ENCODE measurements at regions not wholly inside any gene's neighbourhood (a gene's known extent, or its start where the extent isn't known, plus 50 kb on each side); places are given as distances from the start of the nearest gene placed in this dataset.

- no peaks in the 10 kb centered on the region for H4K20me1 ChIP-seq (ENCODE audit: insufficient read depth)
- H3K27ac ChIP-seq (ENCODE audit: low read length): no peak overlapping the region
- no peaks in the 10 kb centered on the region for H3K79me2 ChIP-seq (replicated peaks; ENCODE audit: insufficient read depth, low read length)
- no peak overlapping the region for H3K9ac ChIP-seq (ENCODE audit: low read length)
- no peak overlapping the region for H3K4me3 ChIP-seq (ENCODE audit: low read length)
- H3K9me2 ChIP-seq (ENCODE audit: insufficient read depth, low read length): no peaks in the 10 kb centered on the region
- TF ChIP-seq CTCF (IDR thresholded peaks at IDR 0.05; ENCODE audit: poor library complexity, severe bottlenecking) (no peak), RAD21 (conservative IDR thresholded peaks at IDR 0.05) (no peak), EZH2 (IDR thresholded peaks at IDR 0.05; ENCODE audit: borderline replicate concordance, insufficient read depth, low read length, poor library complexity, severe bottlenecking) (no peak), EP300 (conservative IDR thresholded peaks at IDR 0.05; ENCODE audit: poor library complexity, severe bottlenecking) (no peak), SMC3 (conservative IDR thresholded peaks at IDR 0.05; ENCODE audit: poor library complexity) (no peak), MXI1 (conservative IDR thresholded peaks at IDR 0.05; ENCODE audit: poor library complexity, severe bottlenecking) (no peak)
- TF ChIP-seq, protein P1, sequence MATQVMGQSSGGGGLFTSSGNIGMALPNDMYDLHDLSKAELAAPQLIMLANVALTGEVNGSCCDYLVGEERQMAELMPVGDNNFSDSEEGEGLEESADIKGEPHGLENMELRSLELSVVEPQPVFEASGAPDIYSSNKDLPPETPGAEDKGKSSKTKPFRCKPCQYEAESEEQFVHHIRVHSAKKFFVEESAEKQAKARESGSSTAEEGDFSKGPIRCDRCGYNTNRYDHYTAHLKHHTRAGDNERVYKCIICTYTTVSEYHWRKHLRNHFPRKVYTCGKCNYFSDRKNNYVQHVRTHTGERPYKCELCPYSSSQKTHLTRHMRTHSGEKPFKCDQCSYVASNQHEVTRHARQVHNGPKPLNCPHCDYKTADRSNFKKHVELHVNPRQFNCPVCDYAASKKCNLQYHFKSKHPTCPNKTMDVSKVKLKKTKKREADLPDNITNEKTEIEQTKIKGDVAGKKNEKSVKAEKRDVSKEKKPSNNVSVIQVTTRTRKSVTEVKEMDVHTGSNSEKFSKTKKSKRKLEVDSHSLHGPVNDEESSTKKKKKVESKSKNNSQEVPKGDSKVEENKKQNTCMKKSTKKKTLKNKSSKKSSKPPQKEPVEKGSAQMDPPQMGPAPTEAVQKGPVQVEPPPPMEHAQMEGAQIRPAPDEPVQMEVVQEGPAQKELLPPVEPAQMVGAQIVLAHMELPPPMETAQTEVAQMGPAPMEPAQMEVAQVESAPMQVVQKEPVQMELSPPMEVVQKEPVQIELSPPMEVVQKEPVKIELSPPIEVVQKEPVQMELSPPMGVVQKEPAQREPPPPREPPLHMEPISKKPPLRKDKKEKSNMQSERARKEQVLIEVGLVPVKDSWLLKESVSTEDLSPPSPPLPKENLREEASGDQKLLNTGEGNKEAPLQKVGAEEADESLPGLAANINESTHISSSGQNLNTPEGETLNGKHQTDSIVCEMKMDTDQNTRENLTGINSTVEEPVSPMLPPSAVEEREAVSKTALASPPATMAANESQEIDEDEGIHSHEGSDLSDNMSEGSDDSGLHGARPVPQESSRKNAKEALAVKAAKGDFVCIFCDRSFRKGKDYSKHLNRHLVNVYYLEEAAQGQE (IDR thresholded peaks at IDR 0.05; ENCODE audit: borderline replicate concordance): no peak
- no peaks in the 10 kb centered on the region for H3F3A ChIP-seq (ENCODE audit: insufficient read depth, low read length, poor library complexity, severe bottlenecking)
- no peak overlapping the region for H2AFZ ChIP-seq (ENCODE audit: low read depth, low read length)
- H3K4me2 ChIP-seq (ENCODE audit: low read length): no peak overlapping the region
- H3K27me3 ChIP-seq (ENCODE audit: insufficient read depth, low read depth, low read length): no peaks in the 10 kb centered on the region
- no peaks in the 10 kb centered on the region for H3K36me3 ChIP-seq (ENCODE audit: insufficient read depth, low read length)
- H3K9me3 ChIP-seq (ENCODE audit: low read length): no peaks in the 10 kb centered on the region
Measured at GRCh38 chr7:4626318-4626845, 55.7 kb upstream of the FOXK1 start.

GRCh38 chr7:4629287-4629895, 52.7 kb upstream of the FOXK1 start:
- no peaks in the 10 kb centered on the region for H3K36me3 ChIP-seq (ENCODE audit: insufficient read depth, low read length)
- H4K20me1 ChIP-seq (ENCODE audit: insufficient read depth): no peaks in the 10 kb centered on the region
- H3K9me3 ChIP-seq (ENCODE audit: low read length): no peaks in the 10 kb centered on the region
- no peaks in the 10 kb centered on the region for H3K27me3 ChIP-seq (ENCODE audit: insufficient read depth, low read depth, low read length)
- no peaks in the 10 kb centered on the region for H3K9me2 ChIP-seq (ENCODE audit: insufficient read depth, low read length)
- H3K79me2 ChIP-seq (replicated peaks; ENCODE audit: insufficient read depth, low read length): no peaks in the 10 kb centered on the region
- no peak overlapping the region for H3K4me2 ChIP-seq (ENCODE audit: low read length)
- no peak overlapping the region for H3K9ac ChIP-seq (ENCODE audit: low read length)
- H3F3A ChIP-seq (ENCODE audit: insufficient read depth, low read length, poor library complexity, severe bottlenecking): no peaks in the 10 kb centered on the region
- H3K4me3 ChIP-seq (ENCODE audit: low read length): no peak overlapping the region
- H3K27ac ChIP-seq (ENCODE audit: low read length): no peak overlapping the region
- TF ChIP-seq MXI1 (conservative IDR thresholded peaks at IDR 0.05; ENCODE audit: poor library complexity, severe bottlenecking): no peak
- no peak for TF ChIP-seq EP300 (conservative IDR thresholded peaks at IDR 0.05; ENCODE audit: poor library complexity, severe bottlenecking)
- TF ChIP-seq SMC3 (conservative IDR thresholded peaks at IDR 0.05; ENCODE audit: poor library complexity): no peak
- TF ChIP-seq, protein P1 (IDR thresholded peaks at IDR 0.05; ENCODE audit: borderline replicate concordance): no peak
- H2AFZ ChIP-seq (ENCODE audit: low read depth, low read length): no peak overlapping the region

Data from neural cell (in vitro differentiated cells).